ENCODE measurements at regions not wholly inside any gene's neighbourhood (a gene's known extent, or its start where the extent isn't known, plus 50 kb on each side); places are given as distances from the start of the nearest gene placed in this dataset.

DNA sequence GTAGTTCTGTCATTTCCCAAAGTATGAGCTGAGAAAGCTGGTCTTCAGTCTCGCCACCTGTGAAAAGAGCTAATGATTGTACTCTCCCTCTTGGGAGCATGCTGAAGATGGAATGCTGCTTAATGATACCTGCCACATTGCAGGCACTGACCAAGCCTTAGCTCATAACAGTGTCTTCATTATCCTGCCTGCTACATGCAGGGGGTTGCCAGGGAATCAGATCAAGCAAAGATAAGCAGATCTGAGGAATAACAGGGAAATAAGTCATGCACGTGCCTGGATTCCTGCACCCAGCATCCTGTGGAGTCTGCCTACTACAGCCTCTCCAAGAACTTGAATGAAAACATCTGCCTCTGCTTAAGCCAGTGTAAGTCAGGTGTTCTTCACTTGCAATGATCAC is 667.3 kb downstream of the NPHP4 start:
- no peaks in the 10 kb centered on the region for H3K9me3 ChIP-seq (ENCODE audit: control insufficient read depth, low read length)
- TF ChIP-seq, protein P1, sequence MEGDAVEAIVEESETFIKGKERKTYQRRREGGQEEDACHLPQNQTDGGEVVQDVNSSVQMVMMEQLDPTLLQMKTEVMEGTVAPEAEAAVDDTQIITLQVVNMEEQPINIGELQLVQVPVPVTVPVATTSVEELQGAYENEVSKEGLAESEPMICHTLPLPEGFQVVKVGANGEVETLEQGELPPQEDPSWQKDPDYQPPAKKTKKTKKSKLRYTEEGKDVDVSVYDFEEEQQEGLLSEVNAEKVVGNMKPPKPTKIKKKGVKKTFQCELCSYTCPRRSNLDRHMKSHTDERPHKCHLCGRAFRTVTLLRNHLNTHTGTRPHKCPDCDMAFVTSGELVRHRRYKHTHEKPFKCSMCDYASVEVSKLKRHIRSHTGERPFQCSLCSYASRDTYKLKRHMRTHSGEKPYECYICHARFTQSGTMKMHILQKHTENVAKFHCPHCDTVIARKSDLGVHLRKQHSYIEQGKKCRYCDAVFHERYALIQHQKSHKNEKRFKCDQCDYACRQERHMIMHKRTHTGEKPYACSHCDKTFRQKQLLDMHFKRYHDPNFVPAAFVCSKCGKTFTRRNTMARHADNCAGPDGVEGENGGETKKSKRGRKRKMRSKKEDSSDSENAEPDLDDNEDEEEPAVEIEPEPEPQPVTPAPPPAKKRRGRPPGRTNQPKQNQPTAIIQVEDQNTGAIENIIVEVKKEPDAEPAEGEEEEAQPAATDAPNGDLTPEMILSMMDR (IDR thresholded peaks at IDR 0.05) = no peak
- H3K4me3 ChIP-seq (ENCODE audit: low read depth, low read length) = no peak overlapping the region
- H2AFZ ChIP-seq = no peak overlapping the region
- H3K79me2 ChIP-seq = no peaks in the 10 kb centered on the region
- no peaks in the 10 kb centered on the region for H3K27me3 ChIP-seq (ENCODE audit: control insufficient read depth, insufficient read depth, low read length)
- H3K27ac ChIP-seq = no peak overlapping the region
- H3K4me2 ChIP-seq (ENCODE audit: low read length) = no peak overlapping the region
- no peaks in the 10 kb centered on the region for H3K4me1 ChIP-seq
- no peaks in the 10 kb centered on the region for H3K36me3 ChIP-seq (ENCODE audit: control insufficient read depth, insufficient read depth, low read length)
- H3K9ac ChIP-seq = no peak overlapping the region

DNA sequence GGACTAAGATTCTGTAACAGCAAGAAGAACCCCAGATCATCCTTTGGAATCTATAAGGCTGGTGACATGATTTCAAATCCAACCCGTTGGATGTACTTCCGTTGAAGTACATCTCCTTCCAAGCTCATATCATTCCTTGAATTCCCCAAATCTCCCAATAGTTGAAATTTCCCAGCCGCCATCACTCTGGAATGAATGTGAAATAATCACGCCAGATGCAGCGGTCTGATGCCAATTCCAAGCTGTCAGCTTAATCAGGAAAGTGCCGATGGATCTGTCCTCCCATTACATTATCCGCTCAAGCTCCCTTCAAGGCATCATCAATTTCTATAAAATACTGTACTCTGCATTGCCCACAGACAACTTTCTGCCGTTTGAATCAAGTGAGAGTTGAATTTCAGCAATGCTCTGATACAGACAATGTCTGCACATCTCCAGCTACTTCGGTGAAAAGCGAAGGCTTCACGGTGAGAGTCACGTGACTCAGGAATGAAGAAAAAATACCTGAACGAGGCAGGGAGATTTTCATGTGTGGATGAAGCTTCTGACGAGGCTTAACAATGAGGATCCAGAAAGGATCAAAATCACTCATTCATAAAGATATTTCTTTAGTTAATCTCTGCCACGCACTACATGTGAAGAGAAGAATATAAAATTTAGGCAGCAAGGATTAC is 663.9 kb downstream of the AJAP1 start:
- Histone ChIP-seq H3K27ac (no peak overlapping the region), H2AFZ (no peak overlapping the region), H3K4me2 (ENCODE audit: low read length) (no peak overlapping the region), H3K79me2 (no peaks in the 10 kb centered on the region), H3K9ac (no peak overlapping the region), H3K9me3 (ENCODE audit: control insufficient read depth, low read length) (no peaks in the 10 kb centered on the region), H3K4me3 (ENCODE audit: low read depth, low read length) (no peak overlapping the region), H3K4me1 (no peaks in the 10 kb centered on the region), H3K36me3 (ENCODE audit: control insufficient read depth, insufficient read depth, low read length) (no peaks in the 10 kb centered on the region), H3K27me3 (ENCODE audit: control insufficient read depth, insufficient read depth, low read length) (no peaks in the 10 kb centered on the region)
- TF ChIP-seq, protein P1 (IDR thresholded peaks at IDR 0.05) = no peak

DNA sequence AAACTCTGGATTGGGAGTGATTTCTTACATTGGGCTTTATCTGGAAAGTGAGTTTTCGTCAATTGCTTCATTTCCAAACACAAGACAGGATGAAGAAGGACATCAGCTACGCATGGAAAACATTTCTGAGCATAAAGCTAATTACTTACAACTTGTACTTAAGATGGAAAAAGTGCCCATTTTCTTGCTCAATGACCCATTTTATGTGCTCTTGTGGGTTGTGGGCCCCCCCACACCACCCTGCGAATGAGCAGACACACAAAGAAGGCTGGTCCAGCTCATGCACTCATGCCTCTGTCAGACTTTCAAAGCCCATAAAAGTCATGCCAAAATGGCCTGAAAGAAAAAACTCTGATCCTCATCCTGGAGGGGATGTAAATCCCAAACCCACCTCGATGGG is 663.0 kb downstream of the AJAP1 start:
- Histone ChIP-seq H3K27ac (no peak overlapping the region), H2AFZ (no peak overlapping the region), H3K9ac (no peak overlapping the region), H3K79me2 (no peaks in the 10 kb centered on the region), H3K4me1 (no peaks in the 10 kb centered on the region), H3K27me3 (ENCODE audit: control insufficient read depth, insufficient read depth, low read length) (no peaks in the 10 kb centered on the region), H3K4me2 (ENCODE audit: low read length) (no peak overlapping the region), H3K4me3 (ENCODE audit: low read depth, low read length) (no peak overlapping the region), H3K9me3 (ENCODE audit: control insufficient read depth, low read length) (no peaks in the 10 kb centered on the region), H3K36me3 (ENCODE audit: control insufficient read depth, insufficient read depth, low read length) (no peaks in the 10 kb centered on the region)
- TF ChIP-seq, protein P1 (IDR thresholded peaks at IDR 0.05) = no peak

DNA sequence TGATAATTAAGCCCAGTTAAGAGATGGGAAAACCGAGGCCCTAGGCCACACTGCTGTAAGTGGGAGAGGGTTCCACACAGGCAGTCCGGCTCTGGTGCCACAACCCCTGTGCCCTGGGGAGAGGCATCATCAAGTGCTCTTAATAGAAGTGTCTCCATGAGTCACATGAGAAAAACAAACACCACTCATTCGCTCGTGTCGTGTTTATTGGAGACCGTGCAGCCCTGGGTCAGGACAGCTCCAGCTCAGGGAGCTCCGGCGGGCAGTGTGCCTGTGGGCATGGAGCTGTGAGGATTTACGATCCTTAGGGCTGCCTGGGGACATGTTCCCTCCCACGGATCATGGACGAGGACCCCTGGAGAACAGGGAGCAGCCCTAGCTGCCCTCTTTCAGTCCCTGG is 658.5 kb downstream of the AJAP1 start:
- Histone ChIP-seq H3K9me3 (ENCODE audit: control insufficient read depth, low read length) (no peaks in the 10 kb centered on the region), H3K4me3 (ENCODE audit: low read depth, low read length) (no peak overlapping the region), H3K9ac (no peak overlapping the region), H3K36me3 (ENCODE audit: control insufficient read depth, insufficient read depth, low read length) (no peaks in the 10 kb centered on the region), H3K27me3 (ENCODE audit: control insufficient read depth, insufficient read depth, low read length) (no peaks in the 10 kb centered on the region), H2AFZ (no peak overlapping the region), H3K79me2 (no peaks in the 10 kb centered on the region), H3K4me1 (no peaks in the 10 kb centered on the region), H3K4me2 (ENCODE audit: low read length) (no peak overlapping the region), H3K27ac (no peak overlapping the region)
- TF ChIP-seq, protein P1 (IDR thresholded peaks at IDR 0.05) = no peak

DNA sequence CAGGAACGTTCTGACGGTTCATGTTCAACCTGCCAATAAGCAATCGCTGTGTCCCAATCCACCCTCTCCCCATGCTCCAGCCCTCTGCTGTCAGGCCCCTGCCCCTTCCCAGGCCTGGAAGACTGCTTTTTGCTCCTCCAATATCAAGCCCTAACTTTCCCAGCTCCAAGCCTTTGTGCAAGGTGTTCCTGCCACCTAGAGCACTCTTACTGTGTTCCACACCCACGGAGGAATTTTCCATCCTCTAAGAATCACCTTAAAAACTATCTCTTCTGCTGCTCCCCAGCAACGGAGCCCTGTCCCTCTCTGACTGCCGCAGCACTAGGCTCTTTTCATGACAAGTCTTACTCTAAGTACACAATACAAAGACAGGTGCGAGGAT is 657.9 kb downstream of the AJAP1 start:
- no peak overlapping the region for H3K4me2 ChIP-seq (ENCODE audit: low read length)
- H3K9ac ChIP-seq = no peak overlapping the region
- no peak overlapping the region for H3K4me3 ChIP-seq (ENCODE audit: low read depth, low read length)
- H3K36me3 ChIP-seq (ENCODE audit: control insufficient read depth, insufficient read depth, low read length) = no peaks in the 10 kb centered on the region
- no peaks in the 10 kb centered on the region for H3K27me3 ChIP-seq (ENCODE audit: control insufficient read depth, insufficient read depth, low read length)
- no peaks in the 10 kb centered on the region for H3K9me3 ChIP-seq (ENCODE audit: control insufficient read depth, low read length)
- no peaks in the 10 kb centered on the region for H3K4me1 ChIP-seq
- H3K79me2 ChIP-seq = no peaks in the 10 kb centered on the region
- TF ChIP-seq, protein P1 (IDR thresholded peaks at IDR 0.05) = no peak
- H2AFZ ChIP-seq = no peak overlapping the region
- no peak overlapping the region for H3K27ac ChIP-seq
